HG02588 (cell line): ENCODE measurements at regions not wholly inside any gene's neighbourhood (a gene's known extent, or its start where the extent isn't known, plus 50 kb on each side); places are given as distances from the start of the nearest gene placed in this dataset.

Experiments used
- ATAC-seq: cut with Tn5 transposase; IDR thresholded peaks from one replicate; pipeline ENCODE4 v1.9.1; 2021; ENCODE audit warnings: mild to moderate bottlenecking, moderate library complexity; ENCODE audit not compliant: unreplicated experiment

- ATAC-seq = no peak
Observed at GRCh38 chr15:53401503-53401902, 358.0 kb downstream of the WDR72 start.

DNA sequence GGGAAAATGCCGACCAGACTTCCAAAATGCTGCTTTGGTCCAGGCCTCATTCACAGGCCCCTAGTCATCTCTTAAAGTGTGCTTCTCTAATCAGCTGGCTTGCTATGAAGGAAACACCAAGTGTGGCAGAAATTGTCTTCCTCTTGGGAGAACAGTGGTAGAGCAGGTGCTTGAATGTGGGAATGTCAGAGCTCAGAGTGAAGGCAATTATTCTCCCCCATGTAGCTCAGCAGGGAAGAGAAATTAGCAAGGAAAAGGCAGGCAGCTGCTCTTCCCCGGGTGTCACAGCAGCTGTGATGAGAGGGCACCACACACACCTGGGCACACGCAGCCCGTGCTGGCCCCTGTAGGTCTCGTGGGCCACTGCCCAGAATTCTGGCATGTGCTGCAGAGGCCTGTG is 358.5 kb downstream of the WDR72 start:
- no peak for ATAC-seq

DNA sequence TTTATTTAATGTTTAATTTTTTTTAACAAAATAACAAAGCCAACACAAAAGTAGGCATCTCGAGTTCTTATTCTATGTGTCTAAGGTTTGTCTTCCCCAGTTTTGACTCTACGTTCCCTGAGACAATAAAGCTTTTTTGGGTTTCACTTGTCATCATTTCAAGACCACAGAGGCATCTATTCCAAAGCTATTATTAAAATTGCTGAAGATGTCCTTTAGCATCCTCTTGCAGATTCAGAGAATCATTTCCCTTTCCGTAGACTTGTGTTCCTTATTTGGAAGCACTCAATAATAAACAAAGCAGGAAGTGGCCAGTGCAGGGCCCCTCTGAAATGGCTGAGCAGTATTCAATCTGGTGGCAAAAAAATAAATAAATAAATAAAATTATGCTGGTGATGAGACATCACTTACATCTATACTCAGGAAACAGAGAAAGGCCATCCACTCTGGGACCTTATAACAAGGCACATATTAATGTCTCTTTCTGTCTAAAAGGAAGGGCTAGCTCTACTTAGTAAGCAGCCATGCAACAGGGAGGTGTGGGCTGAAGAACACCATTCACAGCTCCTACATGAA is 362.3 kb downstream of the WDR72 start:
- no peak for ATAC-seq

DNA sequence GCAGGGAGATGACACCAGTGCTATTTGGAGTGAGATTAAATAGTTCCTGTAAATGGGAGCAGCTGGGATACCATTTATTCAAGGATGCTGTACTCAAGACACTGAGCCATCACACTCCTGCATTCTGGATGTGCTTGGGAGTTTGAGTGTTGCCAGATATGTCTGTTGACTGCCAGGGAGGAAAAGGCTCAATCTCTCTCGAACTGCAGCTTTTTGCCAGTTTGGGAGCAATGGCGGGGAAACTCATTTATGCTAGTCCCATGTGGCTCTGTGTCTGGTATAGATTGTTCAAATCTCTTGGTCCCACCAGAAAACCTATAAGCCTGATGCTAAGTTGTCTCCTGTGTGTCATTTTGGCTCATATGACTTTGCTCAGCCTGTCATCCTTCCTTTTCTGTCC is 363.6 kb downstream of the WDR72 start:
- no peak for ATAC-seq

- no peak for ATAC-seq
Observed at GRCh38 chr15:53390549-53390948, 368.9 kb downstream of the WDR72 start.

GRCh38 chr15:53389271-53390037 is 370.0 kb downstream of the WDR72 start:
- no peak for ATAC-seq

DNA sequence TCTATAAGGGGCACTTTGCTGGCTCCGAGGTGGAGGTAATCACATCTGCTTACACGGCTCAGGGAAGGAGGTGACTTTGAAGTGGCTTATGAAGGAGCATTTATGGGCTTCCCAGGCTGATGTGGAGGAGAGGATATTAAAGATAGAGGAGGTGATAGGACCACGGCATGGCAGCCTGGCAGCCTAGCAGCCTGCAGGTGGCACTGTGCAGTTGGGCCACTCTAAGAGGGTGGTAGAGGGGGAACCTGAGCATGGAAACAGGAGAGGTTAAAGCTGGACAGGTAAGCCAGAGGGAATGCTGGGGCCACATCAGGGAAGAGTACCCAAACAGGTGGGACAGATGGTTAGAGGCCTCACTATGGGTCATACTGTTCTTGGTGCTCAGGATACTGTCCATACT is 375.0 kb downstream of the WDR72 start:
- no peak for ATAC-seq

- no peak for ATAC-seq
Observed at GRCh38 chr15:53378096-53378800, 381.2 kb downstream of the WDR72 start.

GRCh38 chr15:53367740-53368139 is 391.7 kb downstream of the WDR72 start:
- no peak for ATAC-seq

- ATAC-seq = no peak
Observed at GRCh38 chr15:53360881-53361280, 398.6 kb downstream of the WDR72 start.

GRCh38 chr15:53359038-53359437 is 400.4 kb downstream of the WDR72 start:
- no peak for ATAC-seq

- no peak for ATAC-seq
Observed at GRCh38 chr15:53354874-53355273, 404.6 kb downstream of the WDR72 start.

GRCh38 chr15:53351373-53351772 is 408.1 kb downstream of the WDR72 start:
- ATAC-seq = no peak

- ATAC-seq = no peak
Observed at GRCh38 chr15:53346583-53346982, 412.9 kb downstream of the WDR72 start.

GRCh38 chr15:53331328-53332190 is 427.9 kb downstream of the WDR72 start:
- no peak for ATAC-seq

- ATAC-seq = no peak
Observed at GRCh38 chr15:53328341-53328740, 431.1 kb downstream of the WDR72 start.

DNA sequence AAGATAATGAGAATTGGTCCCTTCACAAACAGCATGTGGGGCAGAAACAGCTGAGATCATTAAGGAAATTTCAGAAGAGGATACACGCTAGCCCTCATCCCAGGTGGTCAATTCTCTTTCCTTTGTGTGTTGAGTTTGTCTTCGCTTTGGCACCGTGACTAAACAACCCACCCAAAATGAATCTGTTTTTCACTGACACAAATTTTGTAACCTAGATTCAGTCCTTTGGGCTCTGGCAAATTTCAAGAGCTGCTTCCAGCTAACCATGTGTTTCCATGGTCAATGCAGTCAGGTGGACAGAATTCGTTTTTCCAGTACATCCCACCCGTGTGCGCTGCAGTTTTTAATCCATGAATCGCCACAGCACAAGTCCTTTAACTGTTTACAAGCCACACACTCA is 435.4 kb downstream of the WDR72 start:
- ATAC-seq = no peak

DNA sequence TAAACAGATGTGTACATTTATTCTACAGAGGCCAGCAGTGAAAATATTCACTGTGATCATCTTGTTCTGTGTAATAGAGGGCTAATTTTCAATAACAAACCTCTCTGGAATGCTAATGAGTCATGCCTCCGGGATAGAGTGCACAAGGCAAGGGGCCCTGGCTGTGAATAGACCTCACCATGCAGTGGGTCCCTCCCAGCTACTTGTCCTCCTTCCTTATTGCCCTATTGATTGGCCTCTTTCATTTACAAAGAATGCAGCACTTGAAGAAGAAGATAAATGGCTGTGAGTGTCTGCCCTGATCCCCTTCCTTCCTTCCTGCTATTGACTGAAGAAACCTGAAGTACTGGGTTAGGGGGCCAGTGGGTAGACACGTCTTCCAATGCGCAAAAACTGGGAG is 436.3 kb downstream of the WDR72 start:
- ATAC-seq = no peak

GRCh38 chr15:53320816-53321215 is 438.6 kb downstream of the WDR72 start:
- ATAC-seq = no peak

GRCh38 chr15:53312707-53313106 is 446.8 kb downstream of the WDR72 start:
- ATAC-seq = no peak

GRCh38 chr15:53310709-53311108 is 448.8 kb downstream of the WDR72 start:
- no peak for ATAC-seq
